HG02884 (cell line): ENCODE measurements at regions not wholly inside any gene's neighbourhood (a gene's known extent, or its start where the extent isn't known, plus 50 kb on each side); places are given as distances from the start of the nearest gene placed in this dataset.

Source experiments
- ATAC-seq: cut with Tn5 transposase; IDR thresholded peaks from one replicate; pipeline ENCODE4 v1.9.1; 2021; ENCODE audit warnings: mild to moderate bottlenecking, moderate library complexity; ENCODE audit not compliant: unreplicated experiment

DNA sequence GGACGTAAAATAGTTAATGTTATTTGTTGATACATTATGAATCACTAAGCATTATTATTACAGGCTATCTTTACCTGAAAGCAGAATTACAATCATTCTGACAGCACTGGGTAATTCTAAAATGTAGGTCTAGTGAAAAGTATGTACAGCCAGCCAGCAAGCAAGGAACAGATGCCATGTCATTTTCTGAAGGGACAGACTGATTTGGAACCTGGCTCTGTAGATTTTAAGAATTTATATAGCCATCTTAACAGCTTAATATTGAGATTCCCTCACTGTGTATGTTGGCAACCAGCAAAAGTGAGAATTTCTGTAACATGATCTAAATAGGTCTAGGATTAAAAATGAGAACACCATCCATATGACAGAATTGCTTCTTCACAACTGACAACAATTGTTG, 359.4 kb downstream of the ZIC4 start:
- ATAC-seq, result no peak

DNA sequence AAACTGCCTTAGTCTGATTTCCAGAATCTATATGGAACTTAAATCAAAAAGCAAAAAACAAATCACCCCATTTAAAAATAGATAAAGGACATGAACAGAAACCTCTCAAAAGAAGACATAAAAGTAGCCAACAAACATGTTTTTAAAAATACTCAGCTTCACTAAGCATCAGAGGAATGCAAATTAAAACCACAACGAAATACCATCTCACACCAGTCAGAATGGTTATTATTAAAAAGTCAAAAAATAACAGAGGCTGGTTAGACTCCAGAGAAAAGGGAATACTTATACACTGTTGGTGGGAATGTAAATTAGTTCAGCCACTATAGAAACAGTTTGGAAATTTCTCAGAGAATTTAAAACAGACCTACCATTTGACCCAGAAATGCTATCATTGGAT, 367.9 kb downstream of the ZIC4 start:
- no peak for ATAC-seq

DNA sequence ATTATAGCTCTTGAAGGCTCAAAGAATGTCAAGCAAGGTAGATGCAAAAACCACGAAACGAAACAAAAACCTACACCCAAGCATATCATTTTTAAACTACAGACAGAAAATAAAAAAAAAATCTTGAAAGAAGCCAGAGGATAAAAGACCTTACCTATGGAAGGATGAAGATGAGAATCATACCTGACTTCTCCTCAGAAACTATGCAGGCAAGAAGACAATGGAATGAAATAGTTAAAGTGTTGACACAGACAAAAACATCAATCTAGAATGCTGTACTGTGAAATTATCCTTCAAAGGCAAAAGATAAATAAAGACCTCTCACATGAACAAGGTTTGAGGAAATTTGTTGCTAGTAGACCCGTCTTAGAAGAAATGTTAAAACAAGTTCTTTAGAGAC, 372.0 kb downstream of the ZIC4 start:
- ATAC-seq, result no peak

DNA sequence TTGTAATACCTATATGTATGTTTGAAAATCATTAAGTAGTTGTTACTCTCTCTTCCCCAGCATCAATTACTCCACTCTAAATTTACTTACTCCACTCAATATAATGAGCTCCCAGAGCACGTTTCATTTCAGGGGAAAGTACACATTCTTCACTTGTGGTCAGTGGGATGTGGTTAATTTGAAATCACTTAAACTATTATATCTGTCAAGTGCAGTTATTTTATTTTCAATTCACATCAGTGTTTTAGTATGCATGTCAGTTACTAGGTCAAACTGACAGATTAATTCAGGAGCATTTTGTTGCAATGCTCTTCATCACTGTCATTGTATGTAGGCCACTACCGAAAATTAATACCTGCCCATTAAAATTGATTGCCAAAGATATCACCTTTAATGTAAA, 376.1 kb downstream of the ZIC4 start:
- no peak for ATAC-seq

DNA sequence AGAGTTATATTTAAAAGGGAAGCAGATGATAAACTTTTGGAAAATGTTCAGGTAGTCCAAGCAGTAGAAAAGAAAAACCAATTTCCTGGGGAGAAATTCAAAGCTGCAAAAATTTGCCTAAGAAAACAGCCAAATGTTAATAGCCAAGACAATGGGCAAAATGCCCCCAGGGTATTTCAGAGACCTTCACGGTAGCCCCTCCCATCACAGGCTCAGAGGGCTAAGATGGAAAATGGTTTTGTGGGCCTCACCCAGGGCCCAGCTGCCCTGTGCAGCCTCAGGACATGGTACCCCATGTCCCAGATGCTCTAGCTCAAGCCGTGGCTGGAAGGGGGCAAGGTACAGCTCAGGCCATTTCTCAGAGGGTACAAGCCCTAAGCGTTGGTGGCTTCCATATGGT, 391.0 kb downstream of the ZIC4 start:
- no peak for ATAC-seq

DNA sequence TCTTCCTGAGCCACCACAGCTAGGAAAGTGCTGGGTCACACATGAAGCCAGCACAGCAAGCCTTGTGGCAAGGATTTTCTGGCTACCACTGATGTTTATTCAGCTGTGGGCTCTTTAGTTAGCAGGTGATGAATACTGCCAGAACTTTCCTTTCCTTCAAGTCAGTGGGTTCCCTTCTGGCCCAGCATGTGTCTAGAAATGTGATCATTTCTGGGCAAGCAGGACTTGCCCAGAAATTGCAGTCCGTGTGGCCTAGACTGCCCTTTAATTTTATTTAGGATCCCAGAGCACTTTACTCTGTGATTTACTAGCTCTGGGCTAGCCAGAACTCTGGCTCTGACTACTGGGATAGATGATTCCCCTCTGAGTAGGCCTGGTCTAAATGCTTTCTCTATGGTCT, 397.5 kb downstream of the ZIC4 start:
- no peak for ATAC-seq

DNA sequence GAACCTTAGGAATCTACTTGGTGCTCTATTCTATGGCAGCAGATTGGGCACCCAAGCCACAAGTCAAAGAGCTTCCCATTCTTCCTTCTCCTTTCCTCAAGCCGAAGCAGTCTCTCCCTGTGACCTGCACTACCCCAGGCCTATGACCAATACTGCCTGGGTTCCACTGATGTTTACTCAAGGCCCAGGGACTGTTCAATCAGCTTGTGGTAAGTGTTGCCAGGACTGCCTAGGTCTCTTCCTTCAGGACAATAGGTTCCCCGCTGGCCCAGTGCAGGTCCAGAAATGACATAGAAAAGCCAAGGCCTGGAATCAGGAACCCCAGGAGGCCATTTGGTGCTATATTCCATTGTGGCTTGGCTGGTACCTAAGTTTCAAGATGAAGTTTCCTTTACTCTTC, 397.9 kb downstream of the ZIC4 start:
- no peak for ATAC-seq

DNA sequence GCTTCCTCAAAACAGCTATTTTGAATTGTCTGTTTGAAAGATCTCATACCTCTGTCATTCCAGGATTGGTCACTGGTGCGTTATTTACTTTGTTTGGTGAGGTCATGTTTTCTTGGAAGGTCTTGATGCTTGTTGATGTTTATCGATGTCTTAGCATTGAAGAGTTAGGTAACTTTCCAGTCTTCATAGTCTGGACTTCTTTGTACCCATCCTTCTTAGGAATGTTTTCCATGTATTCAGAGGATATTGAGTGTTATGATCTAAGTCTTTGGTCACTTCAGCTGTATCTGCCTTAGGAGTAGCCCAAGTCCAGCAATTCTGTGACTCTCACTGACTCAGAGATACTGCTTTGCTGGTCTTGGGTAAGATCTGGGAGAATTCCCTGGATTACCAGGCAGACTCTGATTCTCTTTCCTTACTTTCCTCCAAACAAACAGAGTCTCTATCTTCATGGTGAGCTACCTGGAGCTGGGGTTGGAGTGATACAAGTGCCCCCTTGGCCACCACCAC, 398.6 kb downstream of the ZIC4 start:
- ATAC-seq, result no peak

DNA sequence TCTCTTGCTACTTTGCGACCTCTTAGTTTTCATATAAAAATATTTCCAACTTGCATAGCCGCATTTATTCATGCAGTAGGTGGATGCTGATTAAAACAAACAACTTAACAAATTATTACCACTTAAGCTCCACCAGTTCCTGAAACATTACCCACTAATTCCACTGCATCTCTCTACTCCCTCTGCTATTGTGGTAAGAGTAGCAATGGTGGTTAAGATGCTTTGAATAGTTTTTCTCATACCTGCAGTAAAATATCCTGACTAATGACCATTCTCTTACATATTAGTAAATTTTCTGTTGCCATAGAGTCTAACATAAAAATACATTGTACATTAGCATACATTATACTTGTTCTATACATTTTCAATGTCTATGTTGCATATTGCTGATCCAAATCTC, 397.6 kb upstream of the PLSCR5 start:
- ATAC-seq, result no peak

DNA sequence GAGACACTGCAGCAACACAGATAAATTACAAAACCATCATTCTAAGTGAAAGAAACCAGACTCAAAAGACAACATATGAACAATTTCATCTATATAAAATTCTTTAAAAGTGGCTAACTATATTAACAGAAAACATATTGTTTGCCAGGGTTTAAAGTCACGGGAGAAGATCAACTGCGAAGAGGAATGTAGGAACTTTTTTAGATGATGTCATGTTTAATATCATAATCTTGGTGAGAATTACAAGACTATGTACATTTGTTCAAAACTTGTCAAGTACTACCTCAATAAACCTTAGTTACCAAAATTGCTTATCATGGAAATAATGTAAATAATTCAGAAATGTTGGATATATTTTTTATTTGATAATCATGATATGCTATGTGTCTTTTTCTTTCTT, 395.1 kb upstream of the PLSCR5 start:
- no peak for ATAC-seq

DNA sequence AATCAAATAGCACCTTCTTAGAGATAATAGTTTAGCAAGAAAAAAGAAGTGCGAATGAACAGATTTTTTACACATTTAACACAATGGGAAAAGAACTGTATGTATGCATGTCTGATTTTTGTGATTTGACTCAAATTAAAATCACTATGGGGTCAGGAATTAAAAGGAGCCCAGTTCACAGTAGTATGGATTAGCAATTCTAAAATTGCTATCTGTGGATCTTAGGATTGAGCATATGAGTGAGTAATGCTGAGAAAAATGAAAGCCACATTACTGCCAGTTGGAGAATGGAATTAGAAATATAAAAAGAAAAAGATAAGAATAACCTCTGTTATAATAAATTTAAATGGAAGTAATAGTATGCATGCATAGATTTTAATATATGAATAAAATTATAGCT, 386.8 kb upstream of the PLSCR5 start:
- ATAC-seq, result no peak

DNA sequence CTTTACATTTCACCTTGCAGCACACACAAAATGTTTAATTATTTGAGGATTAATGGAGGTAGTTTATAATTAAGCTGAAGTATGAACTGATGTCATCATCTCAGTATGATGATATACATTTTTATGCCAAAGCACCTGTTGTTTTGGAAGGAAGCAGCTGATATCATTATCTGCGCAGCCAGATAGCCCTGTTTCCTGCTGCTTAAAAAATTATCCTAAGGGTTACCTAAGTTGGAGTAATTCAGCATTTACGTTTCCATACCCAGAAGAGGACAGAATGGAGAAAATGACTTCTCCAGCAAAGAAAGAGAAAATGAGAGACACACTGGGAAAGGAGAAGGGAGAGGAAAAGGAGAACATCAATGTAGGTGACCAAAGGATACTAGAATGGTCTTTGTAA, 370.3 kb upstream of the PLSCR5 start:
- no peak for ATAC-seq

DNA sequence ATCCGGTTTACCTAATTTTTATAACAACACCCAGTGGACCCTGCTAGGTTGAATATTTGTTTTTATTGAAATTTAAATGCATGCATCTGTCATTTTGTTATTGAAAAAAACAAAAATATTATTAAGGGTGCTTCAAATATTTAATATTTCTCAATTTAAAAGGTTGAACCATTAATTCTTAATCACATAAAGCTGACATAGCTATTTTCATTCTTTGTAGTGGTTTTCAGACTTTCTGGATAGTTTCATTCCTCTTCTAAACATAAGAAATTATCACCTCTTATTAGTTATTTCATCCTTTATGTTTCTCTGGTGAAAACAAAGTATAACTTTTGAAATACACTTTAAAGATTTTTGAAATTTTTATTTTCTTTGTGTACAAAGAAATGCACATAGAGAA, 369.9 kb upstream of the PLSCR5 start:
- no peak for ATAC-seq

DNA sequence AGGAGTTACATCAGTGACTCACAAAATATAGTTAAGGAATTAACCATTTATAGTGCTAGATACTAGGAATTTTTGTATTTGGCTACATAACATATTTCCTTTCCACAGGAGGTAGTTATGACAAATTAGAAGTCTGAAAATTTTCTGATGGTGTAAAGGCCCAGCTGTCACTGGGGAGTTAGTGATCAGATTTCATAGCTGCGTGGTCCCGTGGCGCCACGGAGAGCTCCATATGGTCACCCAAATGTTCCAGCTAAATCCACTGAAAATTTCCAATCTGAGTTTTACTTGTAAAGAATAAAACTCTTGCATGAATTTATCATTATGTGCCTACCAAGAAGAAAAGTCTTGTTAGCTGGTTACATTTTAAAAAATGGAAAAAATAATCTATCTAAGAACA, 368.9 kb upstream of the PLSCR5 start:
- ATAC-seq, result no peak

DNA sequence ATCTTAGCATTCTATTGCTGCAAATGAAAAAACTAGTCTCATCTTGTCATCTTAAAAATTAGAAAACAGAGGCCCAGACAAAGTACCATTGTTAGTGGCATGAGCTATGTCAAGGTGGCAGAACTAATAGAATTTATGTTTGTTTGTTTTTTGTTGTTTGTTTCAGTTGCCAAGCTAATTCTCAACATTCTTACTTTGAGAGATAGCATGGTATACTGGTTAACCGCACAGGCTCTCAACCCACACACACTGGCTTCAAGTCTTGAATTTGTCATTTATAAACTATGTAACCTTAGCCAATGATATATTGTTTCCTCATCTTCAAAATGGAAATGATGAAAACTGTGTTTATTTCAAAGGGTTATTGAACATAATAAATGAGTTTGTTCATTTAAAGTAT, 367.6 kb upstream of the PLSCR5 start:
- no peak for ATAC-seq

DNA sequence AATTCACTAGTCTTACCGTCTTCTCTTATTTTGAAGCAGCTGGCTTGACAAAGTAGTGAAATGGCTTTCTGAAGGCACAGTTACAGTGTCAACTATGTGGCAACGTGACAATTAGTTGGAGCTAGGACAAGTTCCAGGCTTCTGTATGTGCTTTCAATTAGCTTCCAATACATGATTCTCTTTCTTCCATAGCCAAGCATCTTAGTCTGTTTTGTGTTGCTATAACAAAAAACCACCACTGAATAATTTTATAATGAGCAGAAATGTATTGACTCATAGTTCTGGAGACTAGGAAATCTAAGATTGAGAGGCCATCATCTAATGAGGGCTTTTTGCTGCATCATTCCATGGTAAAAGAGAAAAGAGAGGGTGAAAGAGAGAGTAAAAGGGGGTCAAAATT, 365.1 kb upstream of the PLSCR5 start:
- no peak for ATAC-seq

DNA sequence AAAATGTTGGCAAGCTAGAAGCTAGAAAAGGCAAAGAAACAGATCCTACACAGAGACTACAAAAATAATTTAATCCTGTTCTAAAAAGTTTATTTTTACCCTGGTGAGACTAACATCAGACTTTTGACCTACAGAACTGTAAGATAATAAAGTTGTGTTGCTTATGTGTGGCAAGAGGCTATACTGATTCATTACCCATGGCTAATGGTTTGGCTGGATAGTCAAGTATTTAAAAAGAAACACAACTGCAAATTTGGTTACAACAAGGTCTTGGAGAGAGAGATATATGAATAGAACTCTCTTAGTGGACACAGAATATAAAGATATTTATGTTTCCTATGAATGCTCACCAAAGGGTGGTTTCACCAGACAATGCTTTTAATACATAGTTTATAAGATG, 364.2 kb upstream of the PLSCR5 start:
- no peak for ATAC-seq

DNA sequence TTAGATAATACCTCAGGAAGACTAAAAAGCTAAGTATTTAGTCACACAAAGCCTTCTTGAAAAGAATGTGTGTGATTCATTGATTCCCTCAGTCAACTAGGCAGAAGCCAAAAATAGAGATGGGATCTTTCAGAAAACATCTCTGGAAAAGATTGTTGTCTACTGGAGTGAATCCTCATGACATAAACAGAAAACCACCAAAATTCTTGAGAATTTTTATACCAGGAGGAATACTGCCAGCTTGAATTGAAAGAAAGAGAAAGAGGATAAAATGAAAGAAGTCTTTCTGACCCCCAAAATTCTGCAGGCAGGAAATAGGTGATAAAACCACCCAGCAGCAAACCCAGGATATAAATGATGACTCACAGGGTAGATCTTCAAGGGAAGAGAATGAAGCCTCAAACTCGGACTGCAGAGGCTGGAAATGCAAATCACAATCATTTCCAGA, 363.1 kb upstream of the PLSCR5 start:
- no peak for ATAC-seq

DNA sequence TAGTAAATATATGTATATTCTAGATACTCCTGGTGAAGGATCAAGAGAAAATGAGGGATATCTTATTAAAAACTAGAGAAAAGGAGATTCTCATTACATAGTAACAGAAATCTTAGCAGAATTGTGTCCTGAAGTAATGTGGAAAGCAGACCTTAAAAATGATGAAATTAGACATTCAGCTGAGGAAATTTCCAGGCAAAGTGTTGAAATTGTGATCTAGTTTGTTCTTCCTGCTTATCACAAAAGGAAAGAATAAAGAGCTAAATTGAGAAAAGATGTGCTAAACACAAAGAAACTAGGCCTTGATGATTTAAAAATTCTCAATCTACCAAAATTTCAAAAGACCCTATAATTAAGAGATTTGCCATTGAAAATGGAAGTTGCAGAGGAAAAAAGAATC, 362.6 kb upstream of the PLSCR5 start:
- ATAC-seq, result no peak

DNA sequence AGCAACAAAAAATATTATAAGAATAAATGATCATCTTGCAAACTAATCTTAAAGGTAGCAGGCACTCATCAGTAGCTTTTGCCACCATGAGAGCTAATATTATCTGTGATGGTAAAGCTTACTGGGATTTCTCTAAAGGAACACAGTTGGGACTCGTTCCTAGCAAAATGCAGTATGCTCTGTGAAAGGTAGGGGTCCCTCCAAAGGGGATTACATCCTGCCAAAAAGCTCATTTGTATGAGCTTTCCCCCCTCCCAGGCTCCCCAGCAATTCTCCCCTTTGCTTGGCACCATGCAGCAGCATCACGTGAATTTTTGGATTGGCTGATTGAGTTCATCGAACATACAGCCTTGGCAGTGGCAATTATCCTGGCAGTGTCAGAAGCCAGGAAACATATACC, 361.0 kb upstream of the PLSCR5 start:
- no peak for ATAC-seq

DNA sequence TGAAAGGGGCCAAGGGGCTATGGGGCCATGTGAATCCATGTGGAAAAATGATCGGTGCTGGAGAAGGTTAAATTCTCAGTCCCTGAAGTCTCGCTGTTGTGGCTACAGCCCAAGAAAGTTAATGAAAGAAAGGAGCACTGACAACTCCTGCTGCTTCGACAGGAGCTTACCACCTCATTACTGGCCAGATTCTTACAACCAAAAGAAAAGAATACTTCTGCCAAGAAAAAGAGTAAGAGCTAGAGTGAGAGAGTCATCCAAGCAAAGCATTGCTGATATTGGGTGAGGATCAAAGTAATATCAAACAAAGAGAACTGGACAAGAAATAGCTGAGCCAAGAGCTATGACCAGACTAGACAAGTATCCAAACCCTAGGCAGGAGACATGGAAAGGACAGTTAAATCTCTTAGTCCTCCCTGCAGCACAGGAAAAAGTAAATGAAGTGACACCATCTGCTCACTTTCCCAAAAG, 348.4 kb upstream of the PLSCR5 start:
- ATAC-seq, result no peak

DNA sequence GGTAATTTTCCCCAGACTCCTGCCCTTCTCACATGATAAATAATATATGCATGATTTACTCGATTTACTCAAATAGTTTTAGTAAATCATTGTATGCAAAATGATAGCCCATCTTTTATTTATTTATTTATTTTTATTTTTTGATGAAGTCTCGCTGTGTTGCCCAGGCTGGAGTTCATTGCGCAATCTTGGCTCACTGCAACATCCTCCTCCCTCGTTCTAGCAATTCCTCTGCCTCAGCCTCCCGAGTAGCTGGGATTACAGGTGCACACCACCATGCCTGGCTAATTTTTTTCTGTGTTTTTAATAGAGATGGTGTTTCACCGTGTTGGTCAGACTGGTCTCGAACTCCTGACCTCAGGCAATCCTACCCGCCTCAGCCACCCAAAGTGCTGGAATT, 343.8 kb upstream of the PLSCR5 start:
- ATAC-seq, result no peak

DNA sequence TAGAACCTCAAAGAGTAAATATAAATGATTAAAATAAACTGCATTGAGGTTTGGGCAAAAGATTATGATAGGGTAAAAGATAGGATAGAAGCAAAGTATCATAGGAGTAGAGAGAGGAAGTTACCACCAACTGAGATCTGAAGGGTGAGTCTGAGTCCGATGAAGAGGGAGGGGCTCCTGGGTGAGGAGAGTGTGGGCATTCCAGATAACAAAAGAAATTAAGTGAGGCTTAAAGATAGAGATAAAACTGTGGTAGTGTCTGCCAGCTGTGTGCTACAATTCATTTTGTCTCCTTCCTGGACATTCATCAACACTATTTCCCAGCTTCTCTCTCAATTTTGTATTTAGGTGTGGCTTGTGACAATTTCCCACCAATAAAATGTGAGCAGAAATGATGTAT, 343.0 kb upstream of the PLSCR5 start:
- ATAC-seq, result no peak

DNA sequence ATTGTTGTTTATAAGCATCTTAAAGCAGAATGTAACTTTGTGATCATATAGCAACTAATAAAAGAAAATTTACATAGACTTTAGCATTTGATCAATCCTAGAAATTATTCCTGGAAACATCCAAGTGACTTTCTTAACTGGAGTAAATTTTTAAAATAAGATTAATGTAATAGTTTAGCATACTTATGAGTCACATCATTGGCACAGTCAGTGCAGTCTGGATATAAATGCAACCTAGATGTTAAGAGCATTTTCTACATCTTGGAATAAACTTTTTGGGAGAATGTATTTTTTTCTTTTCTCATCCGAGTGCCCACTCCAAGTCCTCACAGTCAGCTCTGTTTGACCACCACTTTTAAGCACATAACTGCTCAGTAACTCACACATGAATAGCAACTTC, 324.6 kb upstream of the PLSCR5 start:
- ATAC-seq, result no peak
